GM12878 (cell line): ENCODE measurements at regions not wholly inside any gene's neighbourhood (a gene's known extent, or its start where the extent isn't known, plus 50 kb on each side); places are given as distances from the start of the nearest gene placed in this dataset.

Source experiments
- CREM ChIP-seq: IDR thresholded peaks from 2 replicates; pipeline ENCODE4 v1.6.1; 2014; ENCODE audit warnings: antibody characterized with exemption, low read depth
- ESRRA ChIP-seq: IDR thresholded peaks from 2 replicates; pipeline ENCODE4 v1.6.1; 2012; ENCODE audit warnings: mild to moderate bottlenecking, low read length, improper control_type of control experiment
- LARP7 ChIP-seq: fragments of 450-650 bp; IDR thresholded peaks from 2 replicates; pipeline ENCODE4 v1.6.1; 2017; ENCODE audit warnings: mild to moderate bottlenecking
- MYC ChIP-seq: IDR thresholded peaks from 2 replicates; pipeline ENCODE4 v1.6.1; 2011; ENCODE audit warnings: mild to moderate bottlenecking, low read length, moderate library complexity, inconsistent platforms; ENCODE audit not compliant: insufficient read depth, insufficient replicate concordance, insufficient read length, severe bottlenecking
- PKNOX1 ChIP-seq: fragments of 450-650 bp; IDR thresholded peaks from 2 replicates; pipeline ENCODE4 v1.6.1; 2016; ENCODE audit warnings: mild to moderate bottlenecking
- REST ChIP-seq: IDR thresholded peaks from 2 replicates; pipeline ENCODE4 v1.6.1; 2012; ENCODE audit warnings: mild to moderate bottlenecking, low read depth, low read length
- RFX5 ChIP-seq: IDR thresholded peaks from 2 replicates; pipeline ENCODE4 v1.6.1; 2011; ENCODE audit warnings: low read depth, low read length, improper control_type of control experiment
- STAT3 ChIP-seq: IDR thresholded peaks from 2 replicates; pipeline ENCODE4 v1.6.1; 2011; ENCODE audit warnings: low read depth, low read length, improper control_type of control experiment
- ZNF592 ChIP-seq: fragments of 450-650 bp; IDR thresholded peaks from 2 replicates; pipeline ENCODE4 v1.6.1; 2017; ENCODE audit warnings: mild to moderate bottlenecking, moderate library complexity
- ZZZ3 ChIP-seq: IDR thresholded peaks from 2 replicates; pipeline ENCODE4 v1.6.1; 2011; ENCODE audit warnings: low read depth; ENCODE audit not compliant: control insufficient read depth, insufficient read length
- TF ChIP-seq, protein P1 (sequence below): fragments of 150-350 bp; IDR thresholded peaks from 2 replicates; pipeline ENCODE4 v1.6.1; 2014; ENCODE audit warnings: mild to moderate bottlenecking, low read depth, low read length

DNA sequence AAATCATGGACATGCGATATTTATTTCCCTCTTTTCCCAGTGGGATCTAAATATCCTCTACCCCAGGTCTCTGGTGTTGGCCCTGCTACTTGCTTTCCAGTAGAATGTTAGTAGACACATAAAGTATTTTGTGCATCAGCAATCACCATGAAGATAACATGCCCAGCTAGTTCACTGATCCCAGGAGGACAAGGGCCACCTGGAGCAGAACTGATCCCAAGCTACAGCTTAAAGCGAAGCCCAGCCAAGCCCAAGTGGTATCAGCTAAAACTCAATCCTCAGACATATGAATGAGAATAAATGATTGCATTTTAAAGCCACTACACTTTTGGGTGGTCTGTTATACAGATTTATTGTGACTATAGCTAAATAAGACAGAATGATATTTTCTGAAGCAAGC, 516.2 kb downstream of the INSC start (continued):
- TF ChIP-seq REST (no peak), ESRRA (no peak), RFX5 (no peak), LARP7 (no peak), STAT3 (no peak), MYC (no peak), CREM (no peak), ZNF592 (no peak), PKNOX1 (no peak), ZZZ3 (no peak)
- TF ChIP-seq, protein P1, sequence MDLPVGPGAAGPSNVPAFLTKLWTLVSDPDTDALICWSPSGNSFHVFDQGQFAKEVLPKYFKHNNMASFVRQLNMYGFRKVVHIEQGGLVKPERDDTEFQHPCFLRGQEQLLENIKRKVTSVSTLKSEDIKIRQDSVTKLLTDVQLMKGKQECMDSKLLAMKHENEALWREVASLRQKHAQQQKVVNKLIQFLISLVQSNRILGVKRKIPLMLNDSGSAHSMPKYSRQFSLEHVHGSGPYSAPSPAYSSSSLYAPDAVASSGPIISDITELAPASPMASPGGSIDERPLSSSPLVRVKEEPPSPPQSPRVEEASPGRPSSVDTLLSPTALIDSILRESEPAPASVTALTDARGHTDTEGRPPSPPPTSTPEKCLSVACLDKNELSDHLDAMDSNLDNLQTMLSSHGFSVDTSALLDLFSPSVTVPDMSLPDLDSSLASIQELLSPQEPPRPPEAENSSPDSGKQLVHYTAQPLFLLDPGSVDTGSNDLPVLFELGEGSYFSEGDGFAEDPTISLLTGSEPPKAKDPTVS, result no peak
